ENCODE measurements at regions not wholly inside any gene's neighbourhood (a gene's known extent, or its start where the extent isn't known, plus 50 kb on each side); places are given as distances from the start of the nearest gene placed in this dataset.

DNA sequence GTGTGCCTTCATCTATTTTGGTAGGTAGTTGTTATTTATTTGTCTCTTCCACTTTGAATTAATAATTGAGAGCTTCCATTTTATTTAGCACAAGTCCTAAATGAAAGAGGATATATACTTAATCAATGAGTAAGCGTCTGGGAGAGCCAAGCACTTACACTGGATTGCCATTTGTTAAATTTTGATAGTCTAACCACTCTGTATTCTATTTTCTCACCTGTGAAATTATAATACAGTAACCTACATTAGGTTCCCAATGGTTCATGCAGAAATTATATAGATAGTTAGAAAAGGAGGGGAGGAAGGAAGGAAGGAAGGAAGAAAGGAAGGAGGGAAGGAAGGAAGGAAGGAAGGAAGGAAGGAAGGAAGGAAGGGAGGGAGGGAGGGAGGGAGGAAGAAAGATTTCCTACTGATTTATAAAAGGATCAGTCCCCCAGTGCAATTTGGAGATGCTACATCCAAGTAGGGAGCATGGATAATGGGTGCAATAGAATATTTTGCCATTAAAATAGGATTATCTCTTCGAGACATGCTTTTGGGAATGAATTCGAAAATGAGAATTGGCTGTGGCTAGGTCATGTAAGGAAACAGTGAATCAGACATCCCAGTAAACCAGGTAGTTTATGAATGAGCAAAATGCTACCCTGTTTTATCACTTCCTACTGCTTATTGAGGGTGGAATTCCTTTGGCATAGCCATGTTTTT is 239.8 kb downstream of the PCDH7 start:
- H3K27me3 Mint-ChIP-seq, result no peaks in the 10 kb centered on the region
- no peaks in the 10 kb centered on the region for H3K4me1 Mint-ChIP-seq
- H3K9me3 Mint-ChIP-seq, result no peaks in the 10 kb centered on the region
- no peak overlapping the region for H3K4me3 Mint-ChIP-seq
- DNase-seq, result no peak
- no peak overlapping the region for H3K27ac Mint-ChIP-seq
- no peak for ATAC-seq

DNA sequence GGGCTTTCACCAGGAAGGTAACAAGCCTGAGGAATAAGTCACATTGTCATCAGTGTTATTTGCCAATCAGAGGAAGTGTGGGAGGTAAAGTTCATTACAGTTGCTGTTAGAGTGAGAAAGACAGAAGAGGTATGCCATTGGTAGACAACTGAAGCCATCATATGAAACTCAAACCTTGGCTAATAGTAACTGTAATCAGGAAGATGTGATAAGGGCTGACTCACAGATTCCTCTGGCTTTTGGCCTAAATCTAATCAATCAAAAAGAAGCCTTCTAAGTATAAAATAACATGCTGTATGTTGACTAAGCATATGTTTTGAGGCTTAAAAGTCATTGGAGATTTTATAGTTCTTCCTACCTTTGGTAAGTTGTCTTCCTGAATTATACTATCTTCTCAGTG is 242.8 kb downstream of the PCDH7 start:
- ATAC-seq (no peak), DNase-seq (no peak)
- no peaks in the 10 kb centered on the region for H3K27me3 Mint-ChIP-seq
- no peaks in the 10 kb centered on the region for H3K9me3 Mint-ChIP-seq
- no peak overlapping the region for H3K4me3 Mint-ChIP-seq
- H3K4me1 Mint-ChIP-seq, result no peaks in the 10 kb centered on the region
- no peak overlapping the region for H3K27ac Mint-ChIP-seq

DNA sequence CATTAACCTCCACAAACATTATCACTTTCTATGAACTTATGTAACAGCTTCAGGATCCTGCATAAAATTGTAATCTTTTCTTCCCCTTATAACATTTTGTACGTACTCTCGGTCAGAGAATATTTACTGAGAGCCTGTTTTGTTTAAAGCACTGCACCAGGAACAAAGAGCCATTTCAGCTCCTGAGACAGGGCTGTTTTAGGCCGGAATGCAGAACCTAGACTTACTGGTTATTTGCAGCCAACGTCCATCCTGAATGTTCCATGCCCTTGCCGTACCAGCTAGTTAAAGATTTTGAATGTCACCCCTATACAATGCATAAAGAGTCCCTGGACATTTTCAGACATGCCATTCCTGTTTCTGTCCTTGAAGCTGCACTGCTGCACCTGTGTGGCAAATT is 248.8 kb downstream of the PCDH7 start:
- Mint-ChIP-seq H3K27ac (no peak overlapping the region), H3K4me1 (no peaks in the 10 kb centered on the region), H3K9me3 (peaks cover 0 to 8% of the 10 kb centered on the region in 2 donors), H3K4me3 (no peak overlapping the region), H3K27me3 (no peaks in the 10 kb centered on the region)
- ATAC-seq, result no peak
- no peak for DNase-seq

- DNase-seq (no peak), ATAC-seq (no peak)
- H3K4me1 Mint-ChIP-seq, result no peaks in the 10 kb centered on the region
- H3K27ac Mint-ChIP-seq, result no peak overlapping the region
- no peaks in the 10 kb centered on the region for H3K27me3 Mint-ChIP-seq
- H3K4me3 Mint-ChIP-seq, result no peak overlapping the region
- H3K9me3 Mint-ChIP-seq, result peaks cover 5 to 11% of the 10 kb centered on the region in 2 donors
Measured at GRCh38 chr4:30972542-30972941, 252.4 kb downstream of the PCDH7 start.

GRCh38 chr4:30973993-30974392 is 253.8 kb downstream of the PCDH7 start:
- ATAC-seq, result no peak
- Mint-ChIP-seq H3K9me3 (peaks cover 7 to 12% of the 10 kb centered on the region in 2 donors), H3K4me3 (no peak overlapping the region), H3K27me3 (no peaks in the 10 kb centered on the region), H3K4me1 (no peaks in the 10 kb centered on the region), H3K27ac (no peak overlapping the region)
- DNase-seq, result no peak

DNA sequence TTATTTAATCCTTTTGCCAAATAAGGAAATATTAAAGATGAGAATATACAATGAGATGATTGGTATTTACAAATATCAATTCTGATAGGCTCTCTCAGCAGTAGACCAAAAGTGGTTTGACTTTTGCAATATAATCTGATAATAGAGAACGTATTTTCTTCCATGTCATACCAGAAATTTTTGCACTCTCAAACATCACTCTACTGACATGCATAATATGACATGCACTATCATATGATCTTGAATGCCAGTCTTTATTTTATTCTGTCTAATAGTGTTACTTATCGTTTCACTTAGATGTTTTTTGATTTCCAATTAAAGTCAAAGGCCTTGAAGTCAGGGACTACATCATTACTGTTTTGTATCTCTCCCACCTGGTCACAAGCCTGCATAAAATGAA is 259.2 kb downstream of the PCDH7 start:
- no peaks in the 10 kb centered on the region for H3K27me3 Mint-ChIP-seq
- H3K4me3 Mint-ChIP-seq, result no peak overlapping the region
- no peak for ATAC-seq
- H3K27ac Mint-ChIP-seq, result no peak overlapping the region
- H3K4me1 Mint-ChIP-seq, result no peaks in the 10 kb centered on the region
- H3K9me3 Mint-ChIP-seq, result peaks cover 3 to 13% of the 10 kb centered on the region in 2 donors
- DNase-seq, result no peak

DNA sequence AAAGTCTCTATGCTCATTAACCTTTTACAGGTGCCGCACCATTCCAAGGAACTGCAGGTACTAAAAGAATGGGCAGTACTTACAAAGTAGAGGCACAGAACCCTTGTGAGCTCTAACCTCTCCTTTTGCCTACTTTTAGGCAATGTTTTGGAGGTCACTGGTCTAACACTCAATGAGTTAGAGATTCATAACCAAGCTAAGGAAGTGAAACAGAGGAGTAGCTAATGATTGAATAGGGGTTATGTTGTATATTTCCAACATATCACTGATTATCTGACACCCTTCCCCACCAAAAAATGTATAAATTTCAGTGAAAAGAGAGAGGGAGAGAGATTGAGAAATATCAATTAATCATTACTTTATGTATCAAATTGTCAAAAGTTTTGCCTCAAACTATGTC is 269.3 kb downstream of the PCDH7 start:
- DNase-seq (no peak), ATAC-seq (no peak)
- H3K4me1 Mint-ChIP-seq, result no peaks in the 10 kb centered on the region
- no peaks in the 10 kb centered on the region for H3K27me3 Mint-ChIP-seq
- no peaks in the 10 kb centered on the region for H3K9me3 Mint-ChIP-seq
- H3K27ac Mint-ChIP-seq, result no peak overlapping the region
- H3K4me3 Mint-ChIP-seq, result no peak overlapping the region

- Mint-ChIP-seq H3K4me1 (no peaks in the 10 kb centered on the region), H3K4me3 (no peak overlapping the region), H3K27ac (no peak overlapping the region), H3K9me3 (peaks cover 13% of the 10 kb centered on the region in 2 donors), H3K27me3 (no peaks in the 10 kb centered on the region)
- ATAC-seq (no peak), DNase-seq (no peak)
Measured at GRCh38 chr4:30996841-30997240, 276.7 kb downstream of the PCDH7 start.

DNA sequence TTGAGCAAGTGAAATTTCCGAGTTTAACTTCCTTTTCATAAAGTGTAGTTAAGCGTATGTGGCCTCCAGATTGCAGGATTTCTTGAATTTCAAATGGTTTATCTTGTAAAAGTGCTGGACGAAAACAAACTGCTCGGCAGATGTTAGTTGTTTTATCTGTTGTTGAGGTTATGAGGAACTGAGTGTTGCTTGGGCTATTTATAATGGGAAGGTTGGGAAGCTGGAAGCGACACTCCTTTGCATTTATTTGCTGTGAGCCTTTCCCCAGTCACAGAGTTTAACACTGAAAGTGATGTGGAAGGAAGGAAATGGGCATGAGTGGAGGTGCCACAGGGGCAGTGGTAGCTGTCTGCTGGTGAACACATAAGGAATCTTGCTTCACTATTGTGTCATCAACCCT is 284.9 kb downstream of the PCDH7 start:
- ATAC-seq (no peak), DNase-seq (no peak)
- no peak overlapping the region for H3K27ac Mint-ChIP-seq
- H3K27me3 Mint-ChIP-seq, result no peaks in the 10 kb centered on the region
- H3K4me1 Mint-ChIP-seq, result no peaks in the 10 kb centered on the region
- no peak overlapping the region for H3K4me3 Mint-ChIP-seq
- peaks cover 0 to 5% of the 10 kb centered on the region in 2 donors for H3K9me3 Mint-ChIP-seq

DNA sequence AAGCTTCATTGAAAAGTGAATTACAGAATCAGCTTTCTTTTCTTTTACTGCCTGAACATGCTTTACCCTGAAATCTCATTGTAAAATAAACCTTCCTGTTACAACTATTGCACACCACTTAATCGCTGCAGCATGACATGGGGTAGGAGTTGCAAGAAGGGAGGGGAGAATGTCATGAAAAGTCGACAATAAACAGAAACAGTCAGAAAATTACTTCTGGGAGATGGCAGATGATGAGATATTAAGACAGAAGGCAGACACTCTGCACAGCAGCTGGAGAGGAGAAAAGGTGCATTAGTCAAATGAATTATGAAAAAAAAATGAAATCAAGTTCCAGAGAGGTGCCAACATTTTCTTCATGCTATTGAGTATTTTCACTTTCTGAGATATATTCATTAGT is 287.7 kb downstream of the PCDH7 start:
- Mint-ChIP-seq H3K4me3 (no peak overlapping the region), H3K9me3 (peaks cover 0 to 5% of the 10 kb centered on the region in 2 donors), H3K27ac (no peak overlapping the region), H3K27me3 (no peaks in the 10 kb centered on the region), H3K4me1 (no peaks in the 10 kb centered on the region)
- DNase-seq (no peak), ATAC-seq (no peak)

DNA sequence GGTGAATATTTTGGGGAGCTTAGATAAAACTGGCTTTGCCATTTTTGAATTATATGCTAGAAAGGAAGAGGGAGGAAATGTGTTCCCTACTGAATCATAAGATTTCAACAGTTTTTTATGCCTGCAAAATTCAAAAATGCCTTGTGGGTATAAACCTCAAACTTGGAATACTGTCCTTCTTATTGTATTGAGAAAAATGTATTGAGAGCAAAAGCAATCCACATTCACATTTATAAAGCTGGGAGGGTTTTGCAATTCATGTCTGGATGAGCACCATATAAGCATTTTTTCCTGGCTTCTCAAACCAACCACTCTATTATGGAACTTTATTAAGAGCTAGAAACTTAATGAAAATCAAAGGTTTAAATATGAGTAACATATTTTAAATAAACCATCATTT is 289.8 kb downstream of the PCDH7 start:
- Mint-ChIP-seq H3K9me3 (no peaks in the 10 kb centered on the region), H3K27ac (no peak overlapping the region), H3K4me3 (no peak overlapping the region), H3K27me3 (no peaks in the 10 kb centered on the region), H3K4me1 (no peaks in the 10 kb centered on the region)
- ATAC-seq (no peak), DNase-seq (no peak)

GRCh38 chr4:31015123-31015522 is 295.0 kb downstream of the PCDH7 start:
- H3K9me3 Mint-ChIP-seq, result peaks cover under 1 to 11% of the 10 kb centered on the region in 2 donors
- H3K27me3 Mint-ChIP-seq, result no peaks in the 10 kb centered on the region
- H3K27ac Mint-ChIP-seq, result no peak overlapping the region
- DNase-seq, result no peak
- H3K4me3 Mint-ChIP-seq, result no peak overlapping the region
- no peak for ATAC-seq
- H3K4me1 Mint-ChIP-seq, result no peaks in the 10 kb centered on the region

- Mint-ChIP-seq H3K27me3 (no peaks in the 10 kb centered on the region), H3K4me3 (no peak overlapping the region), H3K27ac (no peak overlapping the region), H3K9me3 (peaks cover 4 to 15% of the 10 kb centered on the region in 2 donors), H3K4me1 (no peaks in the 10 kb centered on the region)
- DNase-seq (no peak), ATAC-seq (no peak)
Measured at GRCh38 chr4:31016322-31017061, 296.3 kb downstream of the PCDH7 start.

DNA sequence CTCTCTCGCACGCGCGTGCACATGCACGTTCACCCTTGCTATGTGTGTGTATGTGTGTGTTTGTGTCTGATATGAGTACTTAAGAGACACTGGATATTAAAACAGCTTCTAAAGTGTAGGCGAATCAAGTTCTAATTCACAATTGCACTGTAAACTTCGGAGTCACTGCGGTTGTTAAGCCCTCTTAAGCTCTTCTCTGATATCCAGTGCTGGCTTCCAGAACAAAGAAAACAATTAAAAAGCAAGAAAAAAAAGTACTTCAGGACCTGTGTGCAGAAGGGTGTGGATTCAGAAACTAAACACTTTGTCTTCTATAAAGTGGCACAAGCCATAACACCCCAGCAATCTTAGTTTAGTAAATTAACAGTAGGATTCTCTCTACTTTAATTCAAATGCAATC is 300.2 kb downstream of the PCDH7 start:
- Mint-ChIP-seq H3K9me3 (peaks cover 9 to 15% of the 10 kb centered on the region in 2 donors), H3K27me3 (no peaks in the 10 kb centered on the region), H3K4me3 (no peak overlapping the region), H3K4me1 (no peaks in the 10 kb centered on the region), H3K27ac (no peak overlapping the region)
- DNase-seq (no peak), ATAC-seq (no peak)

DNA sequence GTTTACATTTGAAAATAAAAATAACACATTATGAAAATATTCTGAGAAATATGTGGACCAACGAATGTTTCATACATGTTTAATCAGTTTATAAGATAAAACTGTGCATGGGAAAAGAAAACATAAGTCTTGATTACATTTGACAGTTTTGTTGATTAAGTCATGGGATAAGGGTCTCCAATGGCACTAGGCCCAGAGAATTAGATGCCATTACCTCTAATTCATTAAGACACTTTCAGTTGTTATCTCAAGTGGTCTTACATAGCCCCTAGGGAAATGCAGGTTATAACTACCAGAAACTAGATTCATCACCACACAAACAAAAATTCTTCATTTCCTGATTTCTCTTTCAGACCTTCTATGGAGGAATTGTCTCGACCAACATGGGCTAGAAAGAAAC is 300.8 kb downstream of the PCDH7 start:
- Mint-ChIP-seq H3K4me3 (no peak overlapping the region), H3K27me3 (no peaks in the 10 kb centered on the region), H3K9me3 (peaks cover 9 to 15% of the 10 kb centered on the region in 2 donors), H3K4me1 (no peaks in the 10 kb centered on the region), H3K27ac (no peak overlapping the region)
- no peak for ATAC-seq
- no peak for DNase-seq

- DNase-seq (no peak), ATAC-seq (no peak)
- H3K27me3 Mint-ChIP-seq, result no peaks in the 10 kb centered on the region
- H3K27ac Mint-ChIP-seq, result peak overlapping the region in 1 of 2 donors; percentile 13
- no peaks in the 10 kb centered on the region for H3K4me1 Mint-ChIP-seq
- no peak overlapping the region for H3K4me3 Mint-ChIP-seq
- H3K9me3 Mint-ChIP-seq, result peaks cover 7 to 9% of the 10 kb centered on the region in 2 donors
Measured at GRCh38 chr4:31022702-31023101, 302.5 kb downstream of the PCDH7 start.

Data from stimulated activated naive CD8-positive, alpha-beta T cell treated with anti-CD3 and anti-CD28 coated beads, Interleukin-15, amount 100 ng/mL, for 72 hours (primary cell).